H7 (cell line): ENCODE measurements at regions not wholly inside any gene's neighbourhood (a gene's known extent, or its start where the extent isn't known, plus 50 kb on each side); places are given as distances from the start of the nearest gene placed in this dataset.

Source experiments
- DNase-seq: peaks from one replicate; pipeline ENCODE4 v3.0.0; 2012
- H3K27me3 ChIP-seq: 2 replicates; pipeline ENCODE4 v1.6.0; 2011; ENCODE audit warnings: mild to moderate bottlenecking, low read length; ENCODE audit not compliant: control insufficient read depth, insufficient read depth
- H3K36me3 ChIP-seq: replicated peaks from 2 replicates; pipeline ENCODE4 v1.5.1; 2011; ENCODE audit warnings: low read length; ENCODE audit not compliant: control insufficient read depth, insufficient read depth
- H3K4me3 ChIP-seq: 2 replicates; pipeline ENCODE4 v1.5.1; 2011; ENCODE audit warnings: low read depth, mild to moderate bottlenecking, control low read depth, low read length, moderate library complexity; ENCODE audit not compliant: insufficient read depth

GRCh38 chr2:51111532-51111931, 79.6 kb upstream of the NRXN1 start:
- Histone ChIP-seq H3K4me3 (no peak overlapping the region), H3K27me3 (no peaks in the 10 kb centered on the region), H3K36me3 (no peaks in the 10 kb centered on the region)
- DNase-seq, result no peak

DNA sequence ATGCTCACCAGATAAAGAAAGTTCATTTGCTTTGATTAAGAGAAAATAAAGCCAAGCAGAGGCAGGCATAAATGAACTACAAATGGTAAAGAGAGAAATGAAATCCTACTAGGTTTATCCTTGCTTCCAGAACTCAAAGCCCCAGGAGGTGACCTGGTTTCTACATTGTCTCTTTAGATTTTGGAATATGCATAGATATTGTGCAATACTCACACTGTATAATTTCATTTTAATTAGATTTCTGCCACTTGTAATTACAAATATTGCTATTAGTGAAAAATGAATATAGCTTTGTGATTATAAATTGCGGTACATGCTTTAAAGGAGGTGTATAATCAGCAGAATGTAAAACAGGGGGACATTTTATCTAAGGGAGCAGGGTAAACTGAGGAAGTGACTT, 76.9 kb upstream of the NRXN1 start:
- H3K4me3 ChIP-seq, result no peak overlapping the region
- no peak for DNase-seq
- no peaks in the 10 kb centered on the region for H3K36me3 ChIP-seq

GRCh38 chr2:51107841-51108240, 75.9 kb upstream of the NRXN1 start:
- no peak for DNase-seq
- Histone ChIP-seq H3K36me3 (no peaks in the 10 kb centered on the region), H3K4me3 (no peak overlapping the region), H3K27me3 (no peaks in the 10 kb centered on the region)

More for the DNA sequence above, 76.9 kb upstream of the NRXN1 start:
- H3K27me3 ChIP-seq, result no peaks in the 10 kb centered on the region

DNA sequence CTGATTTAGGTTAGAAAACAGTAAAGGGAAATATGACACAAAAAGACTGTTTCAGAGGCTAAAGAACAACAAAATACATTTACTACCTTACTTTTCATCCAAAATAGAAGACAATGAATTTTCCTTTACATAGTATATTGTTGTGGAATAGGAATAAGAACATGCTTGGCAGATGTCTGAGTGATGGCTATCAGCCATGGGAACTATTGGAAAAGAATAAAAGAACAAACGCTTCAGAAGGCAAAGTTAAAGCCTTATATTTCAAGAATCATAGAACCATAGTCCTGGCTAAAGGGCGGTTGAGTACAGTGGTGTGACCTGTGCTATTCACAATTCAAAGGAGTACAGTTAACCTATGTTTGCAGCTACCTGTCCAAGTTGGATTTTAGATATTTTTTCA, 73.9 kb upstream of the NRXN1 start:
- no peak overlapping the region for H3K4me3 ChIP-seq
- no peaks in the 10 kb centered on the region for H3K27me3 ChIP-seq
- no peaks in the 10 kb centered on the region for H3K36me3 ChIP-seq
- DNase-seq, result no peak

DNA sequence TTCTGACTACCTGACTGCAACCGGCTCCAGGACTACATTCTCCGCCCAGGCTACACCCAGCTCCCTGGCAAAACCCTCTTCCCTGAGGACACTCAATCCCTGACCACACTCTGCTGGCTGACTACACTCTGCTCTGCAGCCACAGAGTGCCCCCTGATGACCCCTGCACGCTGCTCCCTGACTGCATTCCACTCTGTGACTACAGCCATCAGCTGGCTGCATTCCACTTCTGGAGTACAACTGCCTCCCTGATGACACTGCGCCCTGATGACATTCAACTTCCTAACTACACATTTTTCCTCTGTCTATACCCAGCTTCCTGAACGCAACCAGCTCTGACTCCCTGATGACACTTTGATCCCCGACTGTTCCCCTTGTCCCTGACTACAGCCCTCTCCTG, 71.3 kb upstream of the NRXN1 start:
- no peaks in the 10 kb centered on the region for H3K27me3 ChIP-seq
- DNase-seq, result peak; percentile 3
- no peak overlapping the region for H3K4me3 ChIP-seq
- no peaks in the 10 kb centered on the region for H3K36me3 ChIP-seq

- DNase-seq, result no peak
- H3K36me3 ChIP-seq, result no peaks in the 10 kb centered on the region
- no peak overlapping the region for H3K4me3 ChIP-seq
- no peaks in the 10 kb centered on the region for H3K27me3 ChIP-seq
These were observed 61.1 kb upstream of the NRXN1 start for GRCh38 chr2:51093016-51093415.

DNA sequence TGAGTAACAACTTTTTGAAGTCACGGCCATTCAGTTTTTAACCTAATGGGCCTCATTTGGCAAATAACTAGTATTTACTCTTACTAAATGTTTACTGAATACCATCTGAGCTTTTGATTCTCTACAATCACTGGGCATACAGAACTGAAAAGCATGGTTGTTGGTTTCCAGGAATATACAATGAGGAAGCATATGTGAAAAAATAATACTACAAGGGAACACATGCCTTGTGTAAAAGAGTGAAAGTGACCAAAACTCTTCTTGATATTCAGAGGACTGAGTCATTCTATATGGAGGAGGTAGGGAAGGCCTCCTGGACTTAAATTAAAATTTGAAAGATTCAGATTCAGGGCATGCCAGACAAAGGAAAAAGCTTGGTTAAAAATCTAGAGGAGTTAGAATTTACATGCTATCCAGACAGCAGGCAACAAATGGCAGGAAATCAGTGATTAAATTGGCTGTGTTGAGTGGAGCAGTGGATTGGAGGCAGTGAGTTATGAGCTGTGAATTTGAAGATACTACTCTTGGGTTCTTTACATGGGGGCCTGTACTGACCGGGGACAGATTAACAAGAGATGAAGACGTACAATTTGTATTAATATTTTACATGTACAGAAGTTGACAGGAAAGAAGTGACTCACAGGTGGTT, 53.6 kb upstream of the NRXN1 start:
- H3K4me3 ChIP-seq, result no peak overlapping the region
- H3K27me3 ChIP-seq, result no peaks in the 10 kb centered on the region
- H3K36me3 ChIP-seq, result no peaks in the 10 kb centered on the region
- DNase-seq, result no peak

- Histone ChIP-seq H3K4me3 (no peak overlapping the region), H3K36me3 (no peaks in the 10 kb centered on the region), H3K27me3 (no peaks in the 10 kb centered on the region)
- peak; percentile 4 for DNase-seq
These were observed 52.8 kb upstream of the NRXN1 start for GRCh38 chr2:51084750-51085149.
